Smooth muscle cell (in vitro differentiated cells): ENCODE measurements at regions not wholly inside any gene's neighbourhood (a gene's known extent, or its start where the extent isn't known, plus 50 kb on each side); places are given as distances from the start of the nearest gene placed in this dataset.

Experiments
- DNase-seq: peaks from one replicate; lab custom pipeline; 2025; ENCODE audit not compliant: unreplicated experiment; lab: John Stamatoyannopoulos, UW
- H2AFZ ChIP-seq: fragments of 200-600 bp; sonication (generic); 2 replicates; pipeline ENCODE4 v1.6.0; 2016; ENCODE audit warnings: antibody characterized with exemption, low read depth, mild to moderate bottlenecking
- H3F3A ChIP-seq: fragments of 200-600 bp; sonication (generic); 2 replicates; pipeline ENCODE4 v1.6.0; 2017; ENCODE audit warnings: antibody characterized with exemption, low read depth
- H3K27ac ChIP-seq: fragments of 200-600 bp; sonication (generic); 2 replicates; pipeline ENCODE4 v1.5.1; 2016; ENCODE audit warnings: low read depth, mild to moderate bottlenecking
- H3K27me3 ChIP-seq: fragments of 200-600 bp; sonication (generic); 2 replicates; pipeline ENCODE4 v1.6.1; 2016; ENCODE audit warnings: low read depth, mild to moderate bottlenecking
- H3K36me3 ChIP-seq: fragments of 200-600 bp; sonication (generic); 2 replicates; pipeline ENCODE4 v1.5.1; 2016; ENCODE audit warnings: low read depth
- H3K4me1 ChIP-seq: fragments of 200-600 bp; sonication (generic); 2 replicates; pipeline ENCODE4 v1.5.1; 2016; ENCODE audit warnings: low read depth
- H3K4me2 ChIP-seq: fragments of 200-600 bp; sonication (generic); 2 replicates; pipeline ENCODE4 v1.6.0; 2016; ENCODE audit warnings: mild to moderate bottlenecking
- H3K4me3 ChIP-seq: fragments of 200-600 bp; sonication (generic); 2 replicates; pipeline ENCODE4 v1.5.1; 2016; ENCODE audit warnings: mild to moderate bottlenecking
- H3K79me2 ChIP-seq: fragments of 200-600 bp; sonication (generic); 2 replicates; pipeline ENCODE4 v1.6.0; 2016; ENCODE audit warnings: low read depth, mild to moderate bottlenecking
- H3K9ac ChIP-seq: fragments of 200-600 bp; sonication (generic); 2 replicates; pipeline ENCODE4 v1.6.0; 2016; ENCODE audit warnings: low read depth
- H3K9me3 ChIP-seq: fragments of 200-600 bp; sonication (generic); replicated peaks from 2 replicates; pipeline ENCODE4 v1.5.1; 2016; ENCODE audit warnings: low read depth
- H4K20me1 ChIP-seq: fragments of 200-600 bp; sonication (generic); 2 replicates; pipeline ENCODE4 v1.6.0; 2016; ENCODE audit warnings: low read depth
- WGBS: methylation state at CpG from one replicate; pipeline ENCODE4 v1.1.7; 2016; ENCODE audit warnings: low lambda C conversion rate; 5-methylcytosine and 5-hydroxymethylcytosine counted together
- TF ChIP-seq, protein P1 (sequence below): fragments of 200-600 bp; sonication (generic); IDR thresholded peaks from 2 replicates; pipeline ENCODE4 v1.5.1; 2017; ENCODE audit warnings: borderline replicate concordance, mild to moderate bottlenecking, antibody characterized with exemption; ENCODE audit not compliant: insufficient read depth, poor library complexity, severe bottlenecking

DNA sequence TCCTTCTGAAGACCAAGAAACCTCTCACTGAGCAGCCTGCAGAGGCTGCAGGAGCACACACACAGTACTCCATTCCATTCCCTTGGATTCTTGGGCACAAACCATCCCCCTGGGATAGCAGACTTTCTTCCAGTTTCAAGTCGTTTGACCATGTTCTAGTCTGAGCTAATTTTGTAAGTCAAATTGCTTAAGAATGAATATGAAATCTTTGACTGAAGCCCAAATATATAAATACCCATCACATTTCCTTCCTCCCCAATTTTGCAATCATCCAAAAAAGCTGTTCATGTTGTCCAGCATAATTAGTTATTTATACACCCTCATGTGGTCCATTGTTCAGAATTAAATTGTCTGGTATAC lies 231.2 kb upstream of the TPRG1 start:
- WGBS: 76% methylated on average over 1 of the region's 1 CpG
- H2AFZ ChIP-seq: no peak overlapping the region

DNA sequence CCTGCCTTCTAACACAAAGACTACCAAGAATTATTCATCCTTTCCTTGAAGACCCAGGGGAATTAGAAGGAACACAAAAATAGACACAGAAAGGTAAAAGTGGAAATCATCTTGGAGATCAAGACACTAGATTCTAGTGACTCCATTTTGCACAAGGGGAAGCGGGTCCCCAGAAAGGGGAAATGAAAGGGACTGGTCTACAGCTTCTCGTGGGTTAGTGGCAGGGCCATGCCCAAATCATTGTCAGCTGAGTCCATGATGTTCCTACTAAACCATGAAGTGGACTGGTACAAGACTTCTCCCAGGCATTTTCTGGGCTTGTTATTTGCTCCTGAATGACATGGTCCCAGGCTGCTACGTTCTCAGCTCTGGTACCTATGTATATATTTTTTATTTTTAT lies 230.7 kb upstream of the TPRG1 start:
- DNase-seq: no peak
- no peaks in the 10 kb centered on the region for H3F3A ChIP-seq
- TF ChIP-seq, protein P1, sequence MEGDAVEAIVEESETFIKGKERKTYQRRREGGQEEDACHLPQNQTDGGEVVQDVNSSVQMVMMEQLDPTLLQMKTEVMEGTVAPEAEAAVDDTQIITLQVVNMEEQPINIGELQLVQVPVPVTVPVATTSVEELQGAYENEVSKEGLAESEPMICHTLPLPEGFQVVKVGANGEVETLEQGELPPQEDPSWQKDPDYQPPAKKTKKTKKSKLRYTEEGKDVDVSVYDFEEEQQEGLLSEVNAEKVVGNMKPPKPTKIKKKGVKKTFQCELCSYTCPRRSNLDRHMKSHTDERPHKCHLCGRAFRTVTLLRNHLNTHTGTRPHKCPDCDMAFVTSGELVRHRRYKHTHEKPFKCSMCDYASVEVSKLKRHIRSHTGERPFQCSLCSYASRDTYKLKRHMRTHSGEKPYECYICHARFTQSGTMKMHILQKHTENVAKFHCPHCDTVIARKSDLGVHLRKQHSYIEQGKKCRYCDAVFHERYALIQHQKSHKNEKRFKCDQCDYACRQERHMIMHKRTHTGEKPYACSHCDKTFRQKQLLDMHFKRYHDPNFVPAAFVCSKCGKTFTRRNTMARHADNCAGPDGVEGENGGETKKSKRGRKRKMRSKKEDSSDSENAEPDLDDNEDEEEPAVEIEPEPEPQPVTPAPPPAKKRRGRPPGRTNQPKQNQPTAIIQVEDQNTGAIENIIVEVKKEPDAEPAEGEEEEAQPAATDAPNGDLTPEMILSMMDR: no peak
- H3K4me2 ChIP-seq: no peak overlapping the region
- no peaks in the 10 kb centered on the region for H3K27me3 ChIP-seq
- H4K20me1 ChIP-seq: no peaks in the 10 kb centered on the region
- no peak overlapping the region for H3K9ac ChIP-seq
- no peak overlapping the region for H3K27ac ChIP-seq
- no peak overlapping the region for H3K4me3 ChIP-seq
- no peaks in the 10 kb centered on the region for H3K4me1 ChIP-seq
- H3K79me2 ChIP-seq: no peaks in the 10 kb centered on the region
- H3K36me3 ChIP-seq: no peaks in the 10 kb centered on the region
- no peak overlapping the region for H2AFZ ChIP-seq
- 93% methylated on average over 3 of the region's 3 CpGs for WGBS
- no peaks in the 10 kb centered on the region for H3K9me3 ChIP-seq

More for the DNA sequence above, 231.2 kb upstream of the TPRG1 start:
- DNase-seq: no peak
- Histone ChIP-seq H3F3A (no peaks in the 10 kb centered on the region), H3K9me3 (no peaks in the 10 kb centered on the region), H3K27ac (no peak overlapping the region), H3K79me2 (no peaks in the 10 kb centered on the region), H3K4me2 (no peak overlapping the region), H4K20me1 (no peaks in the 10 kb centered on the region), H3K9ac (no peak overlapping the region), H3K36me3 (no peaks in the 10 kb centered on the region), H3K27me3 (no peaks in the 10 kb centered on the region), H3K4me1 (no peaks in the 10 kb centered on the region), H3K4me3 (no peak overlapping the region)
- TF ChIP-seq, protein P1: no peak

DNA sequence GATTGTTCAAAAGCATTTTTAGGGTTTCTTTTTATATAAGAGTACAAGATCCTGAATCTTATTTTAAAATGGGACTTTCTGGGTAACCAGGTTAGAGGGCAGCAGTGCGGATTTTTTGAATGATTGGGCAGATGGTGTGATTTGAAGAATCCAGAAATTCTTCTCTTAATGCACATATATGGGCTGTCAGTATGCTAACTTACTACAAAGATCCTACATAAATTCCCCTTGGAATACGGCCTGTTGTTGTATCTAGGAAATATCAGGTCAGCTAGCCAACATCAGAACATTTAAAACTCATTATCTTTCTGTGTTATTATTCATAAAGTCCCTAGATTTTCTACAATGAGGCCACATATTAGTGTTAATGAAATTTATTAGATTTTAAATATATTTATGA lies 229.6 kb upstream of the TPRG1 start:
- 94% methylated on average over 2 of the region's 2 CpGs for WGBS
- no peaks in the 10 kb centered on the region for H3K36me3 ChIP-seq
- H3K27me3 ChIP-seq: no peaks in the 10 kb centered on the region
- no peak overlapping the region for H2AFZ ChIP-seq
- no peak overlapping the region for H3K4me3 ChIP-seq
- DNase-seq: no peak
- H3K9ac ChIP-seq: no peak overlapping the region
- no peak overlapping the region for H3K27ac ChIP-seq
- TF ChIP-seq, protein P1: no peak
- no peaks in the 10 kb centered on the region for H3K9me3 ChIP-seq
- H3K4me2 ChIP-seq: no peak overlapping the region
- no peaks in the 10 kb centered on the region for H3K4me1 ChIP-seq
- H4K20me1 ChIP-seq: no peaks in the 10 kb centered on the region
- H3F3A ChIP-seq: no peaks in the 10 kb centered on the region
- no peaks in the 10 kb centered on the region for H3K79me2 ChIP-seq

DNA sequence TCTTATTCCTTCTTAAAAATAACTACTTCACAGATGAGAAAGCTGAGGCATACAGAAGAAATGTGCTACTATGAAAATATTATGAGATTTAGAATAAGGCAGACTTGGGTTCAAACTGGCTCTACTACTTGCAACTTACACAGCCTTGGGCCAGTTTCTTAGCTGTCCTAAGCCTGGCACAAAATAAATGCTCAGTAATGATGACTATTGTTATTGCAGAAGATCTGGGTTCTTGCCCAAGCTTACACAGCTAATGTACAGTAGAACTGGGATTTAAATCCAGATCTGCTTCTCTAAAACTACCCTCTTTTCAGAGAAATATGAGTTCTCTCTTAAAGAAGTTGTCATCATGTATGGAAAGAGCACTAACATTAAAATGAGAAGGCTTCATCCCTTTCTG lies 228.2 kb upstream of the TPRG1 start:
- TF ChIP-seq, protein P1: no peak
- Histone ChIP-seq H3K27me3 (no peaks in the 10 kb centered on the region), H3K27ac (no peak overlapping the region), H3K9me3 (no peaks in the 10 kb centered on the region), H3K9ac (no peak overlapping the region), H3K4me3 (no peak overlapping the region), H3K79me2 (no peaks in the 10 kb centered on the region), H4K20me1 (no peaks in the 10 kb centered on the region), H2AFZ (no peak overlapping the region), H3K36me3 (no peaks in the 10 kb centered on the region), H3F3A (no peaks in the 10 kb centered on the region), H3K4me1 (no peaks in the 10 kb centered on the region), H3K4me2 (no peak overlapping the region)
- no peak for DNase-seq
